ENCODE measurements at regions not wholly inside any gene's neighbourhood (a gene's known extent, or its start where the extent isn't known, plus 50 kb on each side); places are given as distances from the start of the nearest gene placed in this dataset.

GRCh38 chr7:84845971-84846370, 340.9 kb downstream of the SEMA3D start:
- TF ChIP-seq CTCF (IDR thresholded peaks at IDR 0.05; ENCODE audit: low read depth, low read length) = no peak
- TF ChIP-seq EZH2phosphoT487 (IDR thresholded peaks at IDR 0.05; ENCODE audit: low read depth) = no peak

Measured in OCI-LY3 (cell line).